ENCODE measurements at regions not wholly inside any gene's neighbourhood (a gene's known extent, or its start where the extent isn't known, plus 50 kb on each side); places are given as distances from the start of the nearest gene placed in this dataset.

GRCh38 chr12:93944911-93945310, 203.5 kb upstream of the PLXNC1 start:
- no peak for DNase-seq (ENCODE audit: low read depth, low spot score)

GRCh38 chr12:93946542-93947150, 201.7 kb upstream of the PLXNC1 start:
- DNase-seq (ENCODE audit: low read depth, low spot score) = no peak

GRCh38 chr12:93947486-93947885, 200.9 kb upstream of the PLXNC1 start:
- no peak for DNase-seq (ENCODE audit: low read depth, low spot score)

- DNase-seq (ENCODE audit: low read depth, low spot score) = no peak
These were observed 198.1 kb upstream of the PLXNC1 start for GRCh38 chr12:93950311-93950710.

GRCh38 chr12:93954166-93955112, 193.9 kb upstream of the PLXNC1 start:
- no peak for DNase-seq (ENCODE audit: low read depth, low spot score)

- DNase-seq (ENCODE audit: low read depth, low spot score) = no peak
These were observed 191.8 kb upstream of the PLXNC1 start for GRCh38 chr12:93956551-93956950.

- DNase-seq (ENCODE audit: low read depth, low spot score) = no peak
These were observed 191.2 kb upstream of the PLXNC1 start for GRCh38 chr12:93957168-93957567.

GRCh38 chr12:93957870-93958269, 190.5 kb upstream of the PLXNC1 start:
- DNase-seq (ENCODE audit: low read depth, low spot score) = no peak

- no peak for DNase-seq (ENCODE audit: low read depth, low spot score)
These were observed 188.7 kb upstream of the PLXNC1 start for GRCh38 chr12:93959657-93960056.

GRCh38 chr12:93960521-93960920, 187.9 kb upstream of the PLXNC1 start:
- no peak for DNase-seq (ENCODE audit: low read depth, low spot score)

- DNase-seq (ENCODE audit: low read depth, low spot score) = no peak
These were observed 186.0 kb upstream of the PLXNC1 start for GRCh38 chr12:93962336-93962735.

- DNase-seq (ENCODE audit: low read depth, low spot score) = no peak
These were observed 183.4 kb upstream of the PLXNC1 start for GRCh38 chr12:93964936-93965335.

GRCh38 chr12:93966516-93967133, 181.8 kb upstream of the PLXNC1 start:
- DNase-seq (ENCODE audit: low read depth, low spot score) = no peak

GRCh38 chr12:93967454-93967853, 180.9 kb upstream of the PLXNC1 start:
- DNase-seq (ENCODE audit: low read depth, low spot score) = no peak

- DNase-seq (ENCODE audit: low read depth, low spot score) = no peak
These were observed 179.7 kb upstream of the PLXNC1 start for GRCh38 chr12:93968536-93969285.

GRCh38 chr12:93970900-93971688, 177.3 kb upstream of the PLXNC1 start:
- DNase-seq (ENCODE audit: low read depth, low spot score) = no peak

GRCh38 chr12:93972411-93973208, 175.8 kb upstream of the PLXNC1 start:
- DNase-seq (ENCODE audit: low read depth, low spot score) = no peak

GRCh38 chr12:93974252-93974651, 174.1 kb upstream of the PLXNC1 start:
- DNase-seq (ENCODE audit: low read depth, low spot score) = no peak

- no peak for DNase-seq (ENCODE audit: low read depth, low spot score)
These were observed 172.4 kb upstream of the PLXNC1 start for GRCh38 chr12:93976024-93976423.

- DNase-seq (ENCODE audit: low read depth, low spot score) = no peak
These were observed 171.3 kb upstream of the PLXNC1 start for GRCh38 chr12:93977081-93977480.

Data from brain pericyte (primary cell).